NCI-H2107 (cell line): ENCODE measurements at regions not wholly inside any gene's neighbourhood (a gene's known extent, or its start where the extent isn't known, plus 50 kb on each side); places are given as distances from the start of the nearest gene placed in this dataset.

ENCODE experiments used
- DNase-seq: peaks from one replicate; lab custom pipeline; 2025; lab: John Stamatoyannopoulos, UW

DNA sequence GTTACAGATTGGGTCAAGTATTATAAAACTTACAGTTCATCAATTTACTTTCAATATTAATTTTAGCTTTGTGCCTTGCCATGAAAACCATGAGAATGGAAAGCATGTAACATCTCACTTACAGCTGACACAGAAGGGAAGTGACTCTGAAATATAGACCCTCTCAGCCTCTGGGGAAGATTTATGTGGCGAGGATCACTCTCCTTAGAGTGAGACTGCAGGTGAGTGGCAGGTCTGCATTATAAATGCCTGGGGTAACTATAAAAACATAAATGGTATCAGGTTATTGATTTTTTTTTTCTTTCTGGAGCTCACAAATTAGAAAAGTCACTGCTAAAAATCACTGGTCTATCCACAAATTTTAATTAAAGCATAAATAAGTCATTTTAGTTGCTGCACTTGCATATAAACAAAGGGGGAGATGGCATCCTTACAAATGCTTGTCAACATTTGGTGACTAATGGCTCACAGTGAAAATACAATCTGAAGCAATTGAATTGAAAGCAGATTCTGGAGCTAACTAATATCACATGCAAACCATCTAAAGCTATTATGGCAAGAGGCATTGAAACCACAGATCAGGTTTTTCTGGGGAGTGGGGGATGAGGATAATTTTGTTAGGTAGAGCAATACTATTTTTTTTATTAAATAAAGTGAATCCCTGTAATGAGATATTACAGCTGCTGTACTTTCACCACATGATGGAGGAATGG, 200.9 kb downstream of the TM2D1 start:
- DNase-seq = no peak

DNA sequence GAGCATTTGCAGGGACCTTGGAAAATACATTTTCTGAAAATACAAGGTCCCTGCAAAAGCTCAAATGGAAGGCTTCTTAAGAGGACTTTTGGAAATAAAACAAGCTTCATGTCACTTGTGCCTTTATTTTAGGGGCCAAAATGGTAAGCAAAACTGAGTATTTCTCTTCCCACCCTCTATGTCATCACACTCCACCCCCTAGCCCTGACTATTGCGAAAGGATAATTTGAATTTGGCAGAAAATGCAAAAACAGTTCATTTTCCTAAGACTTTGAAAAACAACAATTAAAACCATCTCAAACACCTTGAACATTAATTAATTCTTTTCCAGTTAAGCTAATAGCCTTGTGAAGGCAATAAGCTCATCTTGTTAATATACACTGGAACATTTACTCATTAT, 201.7 kb downstream of the TM2D1 start:
- DNase-seq = no peak

GRCh38 chr1:61520401-61520800, 204.5 kb downstream of the TM2D1 start:
- DNase-seq = no peak

- no peak for DNase-seq
These were observed 205.3 kb downstream of the TM2D1 start for GRCh38 chr1:61519631-61520030.

- no peak for DNase-seq
These were observed 206.1 kb downstream of the TM2D1 start for GRCh38 chr1:61518670-61519400.

- no peak for DNase-seq
These were observed 207.6 kb downstream of the TM2D1 start for GRCh38 chr1:61517345-61517744.

DNA sequence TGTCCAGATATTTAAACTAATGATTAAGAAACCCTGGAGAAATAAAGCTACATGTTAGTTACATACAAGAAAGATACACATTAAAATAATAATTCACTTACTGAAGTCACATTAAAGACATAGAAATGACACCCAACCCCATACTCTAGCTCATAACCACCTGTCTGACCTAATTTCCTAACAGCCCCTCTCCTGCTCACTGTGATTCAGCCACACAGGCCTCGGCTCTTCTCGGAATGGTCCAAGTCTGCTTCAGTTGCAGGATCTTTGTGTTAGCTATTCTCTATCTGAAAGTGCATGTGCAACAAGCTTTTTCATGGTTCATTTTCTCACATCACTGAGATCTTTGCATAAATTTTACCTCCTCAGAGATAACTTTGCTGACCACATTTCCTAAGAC, 209.8 kb downstream of the TM2D1 start:
- DNase-seq = no peak
